HUDEP-2 (cell line): ENCODE measurements at regions not wholly inside any gene's neighbourhood (a gene's known extent, or its start where the extent isn't known, plus 50 kb on each side); places are given as distances from the start of the nearest gene placed in this dataset.

Source experiments
- DNase-seq, 76 experiments: peaks; one replicate each; lab custom pipeline; 2025; ENCODE audit not compliant: unreplicated experiment in 76 of 76; lab: John Stamatoyannopoulos, UW

DNA sequence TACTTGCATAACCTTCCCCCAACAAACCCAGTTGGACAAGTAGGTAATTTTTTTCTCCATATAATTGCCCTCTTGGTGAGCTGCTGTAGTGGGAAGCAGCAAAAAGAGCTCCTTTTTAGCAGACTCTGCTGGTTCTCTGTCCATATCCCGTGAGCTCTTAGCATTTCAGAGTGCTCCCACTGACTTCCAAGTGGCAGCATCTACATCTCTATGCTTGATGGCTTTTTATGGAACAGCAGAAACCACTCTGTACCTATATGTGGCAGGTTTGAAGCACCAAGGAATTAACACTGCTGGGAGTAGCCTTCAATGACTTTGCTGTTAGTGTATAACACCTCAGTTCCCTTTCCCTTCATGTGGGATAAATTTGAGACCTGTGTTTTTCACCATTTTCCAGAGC is 168.4 kb upstream of the NHS start:
- DNase-seq, result no peak

DNA sequence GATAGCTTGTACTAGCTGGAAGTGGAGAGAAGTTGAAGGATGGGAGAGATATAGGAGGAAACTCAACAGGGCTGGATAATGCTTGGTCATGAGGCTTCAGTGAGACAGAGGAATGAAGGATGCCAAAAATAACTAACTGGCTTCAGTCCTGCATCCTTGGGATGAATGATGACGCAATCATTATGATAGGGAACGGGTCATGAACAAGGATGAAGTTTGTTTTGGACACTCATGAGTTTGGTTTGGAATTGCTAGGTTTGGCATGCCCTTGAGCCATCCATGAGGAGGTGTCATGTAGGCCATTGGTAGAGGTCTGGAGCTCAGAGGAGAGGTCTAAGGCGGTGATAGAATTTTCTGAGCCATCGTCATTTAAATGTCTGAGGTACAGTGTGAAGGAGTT is 160.0 kb upstream of the NHS start:
- DNase-seq, result no peak

DNA sequence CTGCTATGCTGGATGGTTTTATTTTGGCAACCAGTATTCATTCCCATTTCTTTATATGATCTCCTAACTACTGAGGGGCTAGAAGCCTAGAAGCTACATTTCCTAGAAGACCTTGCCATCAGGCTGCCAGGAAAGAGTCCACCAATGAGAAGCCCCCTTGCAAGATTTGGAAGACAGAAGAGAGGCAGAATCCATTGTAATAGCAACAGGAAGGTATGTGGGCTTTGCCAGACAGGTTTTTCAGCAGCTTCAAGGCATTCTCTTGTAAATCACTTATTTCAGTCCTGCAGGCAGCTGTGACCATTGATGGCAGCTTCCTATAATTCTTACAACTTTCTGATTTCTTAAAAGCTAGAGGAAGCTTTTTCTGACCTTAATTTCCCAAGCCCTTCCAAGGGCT is 148.3 kb upstream of the NHS start:
- DNase-seq, result no peak

DNA sequence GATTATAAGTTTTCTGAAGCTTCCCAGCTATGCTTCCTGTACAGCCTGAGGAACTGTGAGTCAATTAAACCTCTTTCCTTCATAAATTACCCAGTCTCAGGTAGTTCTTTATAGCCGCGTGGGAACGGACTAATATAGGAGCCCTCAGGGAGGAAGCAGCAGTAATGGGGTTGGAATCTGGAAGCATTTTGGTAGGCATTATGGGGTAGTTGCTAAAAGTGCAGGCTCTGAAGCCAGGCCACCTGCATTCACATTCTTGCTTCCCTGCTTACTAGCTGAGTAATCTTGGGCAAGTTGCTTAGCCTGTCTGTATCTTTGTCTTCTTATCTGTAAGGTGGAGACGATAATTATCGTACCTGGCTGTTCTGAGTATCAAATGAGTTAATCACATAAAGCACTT is 137.9 kb upstream of the NHS start:
- DNase-seq, result no peak

DNA sequence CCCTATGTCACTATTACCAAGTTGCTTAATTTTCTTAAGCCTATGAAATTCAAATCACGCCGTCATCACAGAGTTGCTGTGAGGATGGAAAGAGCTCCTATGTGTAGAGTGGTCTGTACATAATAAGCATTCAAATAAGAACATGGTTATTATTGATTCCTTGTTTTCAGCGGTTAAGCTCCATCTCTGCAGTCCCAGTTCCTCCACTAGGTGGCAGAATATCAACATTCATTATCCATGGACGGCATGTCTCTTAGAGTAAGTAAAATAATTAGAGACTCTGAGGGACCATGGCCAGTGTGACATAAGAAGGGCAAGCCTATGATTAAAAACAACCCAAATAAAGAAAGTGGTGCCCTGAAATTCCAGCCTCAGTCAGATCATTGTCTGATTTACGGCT is 132.5 kb upstream of the NHS start:
- DNase-seq, result peak in 25 of 76 experiments; percentile 0 to 30 (median 3)

DNA sequence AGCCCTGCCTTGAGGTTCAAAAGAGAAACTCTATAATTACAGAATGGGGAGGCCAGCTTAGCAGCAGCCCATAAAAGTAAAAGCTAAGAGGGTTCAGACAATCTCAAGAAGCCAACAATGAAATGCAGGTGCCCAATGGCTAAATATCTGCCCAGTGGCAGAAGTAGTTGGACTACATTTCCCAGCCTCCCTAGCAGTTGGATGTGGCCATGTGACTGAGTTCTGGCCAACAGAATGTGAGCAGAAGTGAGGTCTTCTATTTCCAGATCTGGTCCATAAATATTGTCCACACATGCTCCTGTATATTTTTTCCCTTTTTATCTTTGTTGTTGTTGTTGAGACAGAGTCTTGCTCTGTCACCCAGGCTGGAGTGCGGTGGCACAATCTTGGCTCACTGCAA is 127.9 kb upstream of the NHS start:
- no peak for DNase-seq

DNA sequence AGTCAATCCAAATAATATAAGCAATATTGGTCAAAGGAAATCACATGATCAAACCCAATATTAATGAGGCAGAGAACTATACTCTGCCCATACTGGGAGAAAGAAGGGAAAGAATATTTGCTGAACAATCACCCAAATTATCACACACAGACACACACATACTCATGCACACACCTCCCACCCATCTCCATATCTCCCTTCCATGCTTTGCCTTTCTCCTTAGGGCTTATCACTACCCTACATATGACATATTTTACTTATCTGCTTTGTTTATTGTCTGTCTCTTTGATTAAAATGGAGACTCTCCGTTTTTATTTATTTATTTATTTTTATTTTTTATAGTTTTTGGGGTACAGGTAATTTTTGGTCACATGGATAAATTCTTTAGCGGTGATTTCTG is 112.9 kb upstream of the NHS start:
- peak in 9 of 76 experiments; percentile 0 to 47 (median 6) for DNase-seq

DNA sequence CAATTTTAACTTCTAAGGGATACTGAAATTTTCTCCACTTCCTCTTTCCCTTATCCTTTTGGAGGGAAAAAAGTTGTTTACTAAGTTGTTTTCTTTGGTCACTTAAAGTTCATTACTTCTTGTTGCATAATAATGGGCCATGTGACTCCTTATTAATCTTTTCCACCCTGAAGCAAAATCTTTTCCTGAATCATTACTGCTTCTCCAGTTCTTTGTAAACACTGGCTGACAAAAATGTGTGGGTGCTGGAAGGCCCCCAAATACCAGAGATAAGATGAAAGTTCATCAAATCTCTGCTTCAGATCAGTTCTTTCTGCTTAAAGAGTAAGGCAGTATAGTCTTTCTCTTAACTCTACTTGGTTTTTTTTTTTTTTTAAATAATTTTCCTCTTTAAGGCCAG is 108.9 kb upstream of the NHS start:
- DNase-seq, result no peak

DNA sequence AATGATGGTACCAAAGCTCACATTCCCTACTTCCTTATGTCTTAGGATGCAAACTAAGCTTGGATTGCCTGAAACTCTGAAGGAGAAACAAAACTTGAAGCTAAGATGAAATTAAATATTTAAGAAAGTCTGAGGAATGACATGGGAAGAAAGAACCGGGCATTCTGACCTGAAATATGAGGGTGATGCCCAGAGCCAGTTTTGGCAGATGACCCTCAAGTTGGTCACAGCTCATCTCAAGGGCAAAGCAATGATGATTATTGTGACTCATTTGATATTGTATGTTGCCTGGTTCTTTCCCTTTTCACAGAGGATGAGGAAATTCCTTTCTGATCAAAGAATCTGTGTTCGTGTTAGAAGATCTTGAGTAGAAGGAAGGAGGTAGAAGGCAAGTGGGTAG is 96.0 kb upstream of the NHS start:
- DNase-seq, result no peak

DNA sequence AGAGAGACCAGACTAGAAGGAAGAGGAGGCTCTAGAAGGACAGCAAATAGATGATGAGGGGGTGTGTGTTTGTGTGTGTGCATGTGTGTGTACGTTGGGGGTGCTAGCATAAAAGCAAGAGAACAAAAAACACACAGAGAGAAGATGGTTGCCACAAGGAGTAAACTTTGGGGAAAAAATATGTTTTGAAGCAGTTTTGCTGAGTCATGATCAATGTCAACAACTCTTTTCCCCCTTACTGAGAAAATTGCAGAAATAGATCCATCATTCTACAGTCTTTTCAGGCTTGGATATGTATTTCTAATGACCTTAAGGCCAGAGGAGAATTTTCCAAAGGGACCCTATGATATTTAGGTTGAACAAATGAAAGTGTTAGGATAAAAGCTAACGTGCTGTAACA is 89.0 kb upstream of the NHS start:
- no peak for DNase-seq

DNA sequence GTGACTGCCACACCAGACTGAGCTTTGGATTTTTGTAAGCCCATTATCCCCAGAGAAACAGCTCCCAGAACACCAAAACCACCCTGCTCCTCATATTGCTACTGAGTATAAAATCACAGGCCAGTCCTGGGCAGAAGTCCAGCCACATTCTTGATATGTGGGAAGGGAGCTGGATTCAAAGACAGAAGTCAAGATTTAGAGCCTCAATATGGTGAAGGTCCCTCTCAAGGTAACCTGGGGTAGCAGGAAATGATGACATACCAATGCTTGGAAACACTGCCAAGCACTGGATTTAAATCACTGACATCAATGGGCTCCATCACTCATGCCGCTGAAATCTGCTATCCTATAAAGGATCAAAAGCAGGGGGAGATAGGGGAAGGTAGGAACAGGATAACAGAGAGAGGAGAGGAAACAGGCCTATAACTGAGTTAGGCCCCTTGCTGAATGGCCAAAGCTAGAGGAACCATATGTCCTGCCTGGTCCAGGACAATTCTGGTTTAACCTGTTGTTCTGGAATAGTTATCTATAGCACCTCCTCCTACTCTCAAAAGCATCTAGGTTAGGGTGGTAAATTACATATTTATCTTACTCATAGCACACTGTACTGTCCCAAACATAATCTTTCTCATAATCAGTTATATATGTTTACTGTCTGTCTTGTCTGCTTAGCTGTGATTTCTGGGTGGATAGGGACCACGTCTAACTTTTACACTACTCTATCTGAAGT is 83.7 kb upstream of the NHS start:
- no peak for DNase-seq

DNA sequence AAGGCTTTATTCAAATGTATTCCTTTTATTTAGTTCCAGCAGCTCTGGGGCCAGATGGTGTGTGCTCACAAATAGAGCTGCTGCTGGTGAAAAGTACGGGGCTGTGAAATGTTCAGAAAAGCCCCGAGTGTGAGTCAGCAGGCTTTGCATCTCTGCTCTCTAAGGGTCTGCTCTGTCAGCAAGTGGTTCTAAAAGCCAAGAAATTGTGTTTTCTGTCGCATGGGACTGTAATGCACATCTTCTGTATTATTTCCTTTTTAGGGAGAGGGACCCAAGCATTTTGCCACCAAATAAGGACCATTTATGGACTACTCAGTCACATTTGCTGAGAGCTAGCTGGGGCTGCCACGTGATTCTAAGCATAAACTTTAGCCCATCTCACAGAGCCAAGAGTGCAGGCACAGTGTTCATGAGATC is 82.9 kb upstream of the NHS start:
- DNase-seq, result no peak

DNA sequence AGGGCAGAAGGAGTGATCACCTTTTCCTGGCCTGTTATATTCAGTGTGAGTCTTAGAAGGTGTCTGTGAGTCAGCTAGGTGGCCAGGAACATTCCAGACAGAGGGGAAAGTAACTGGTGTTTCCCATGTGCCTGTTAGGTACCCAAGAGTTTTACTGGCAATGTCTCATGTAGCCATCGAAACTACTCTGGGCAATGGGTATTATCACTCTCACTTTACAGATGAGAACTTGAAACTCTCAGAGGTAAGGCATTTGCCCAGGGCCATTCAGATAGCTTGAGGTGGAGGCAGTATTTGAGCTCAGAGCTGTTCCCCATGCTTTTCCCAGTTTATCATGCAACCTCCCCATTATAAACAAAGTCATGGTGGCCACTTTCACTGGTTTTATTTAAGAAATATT is 80.4 kb upstream of the NHS start:
- DNase-seq, result no peak

DNA sequence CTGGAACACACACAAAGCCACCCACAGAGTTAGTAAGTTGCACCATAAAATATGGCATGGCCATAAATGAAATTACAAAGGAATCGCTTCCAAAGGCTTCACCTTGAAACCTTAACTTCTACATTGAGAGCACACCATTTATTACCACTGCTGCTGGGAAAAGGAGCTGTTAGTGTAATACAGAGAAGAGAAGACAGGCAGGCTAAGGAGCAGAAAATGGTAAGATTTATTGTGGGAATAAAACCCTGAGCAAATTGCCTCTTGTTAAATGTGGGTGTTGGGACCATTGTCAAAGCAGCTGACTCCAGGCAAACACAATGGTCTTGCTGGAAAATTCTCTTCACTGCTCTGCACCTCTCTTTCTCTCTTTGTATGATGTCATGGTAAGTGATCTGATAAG is 79.2 kb upstream of the NHS start:
- no peak for DNase-seq

DNA sequence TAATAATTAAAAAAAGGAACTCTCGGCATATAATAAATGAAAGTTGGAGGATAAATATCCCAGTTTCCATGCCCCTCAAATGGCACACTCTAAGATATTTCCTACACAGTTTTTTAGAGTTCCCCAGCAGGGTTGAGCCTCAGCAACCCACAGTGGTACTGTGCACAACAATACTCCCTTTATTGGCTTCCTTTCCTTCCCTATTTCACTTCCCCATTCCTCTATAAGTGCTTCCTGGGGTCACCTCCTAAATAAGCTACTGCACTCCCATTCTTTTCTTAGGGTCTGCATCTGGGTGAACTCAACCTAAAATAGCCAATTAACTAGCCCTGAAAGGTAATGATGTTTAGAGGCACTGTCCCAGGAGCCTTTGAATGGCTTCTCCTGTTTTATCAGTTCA is 76.4 kb upstream of the NHS start:
- DNase-seq, result no peak

DNA sequence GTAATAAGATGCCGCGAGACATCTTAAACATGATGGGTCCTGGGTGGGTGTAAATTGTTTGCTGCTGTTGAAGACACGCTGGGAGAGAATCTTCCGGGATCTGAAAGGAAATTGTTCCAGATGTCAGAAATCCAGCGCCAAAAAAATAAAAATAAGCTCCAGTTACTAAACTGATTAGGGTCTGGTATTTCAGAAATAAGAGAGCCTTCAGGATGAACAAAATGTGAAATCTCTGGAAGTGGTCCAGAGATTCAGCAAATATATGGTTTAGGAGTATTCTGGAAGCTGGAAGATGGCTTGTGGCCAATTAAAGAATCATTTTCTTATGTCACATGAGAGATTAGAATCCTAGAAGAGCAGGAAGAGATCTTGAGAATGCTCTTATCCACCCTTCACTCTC is 75.8 kb upstream of the NHS start:
- no peak for DNase-seq

DNA sequence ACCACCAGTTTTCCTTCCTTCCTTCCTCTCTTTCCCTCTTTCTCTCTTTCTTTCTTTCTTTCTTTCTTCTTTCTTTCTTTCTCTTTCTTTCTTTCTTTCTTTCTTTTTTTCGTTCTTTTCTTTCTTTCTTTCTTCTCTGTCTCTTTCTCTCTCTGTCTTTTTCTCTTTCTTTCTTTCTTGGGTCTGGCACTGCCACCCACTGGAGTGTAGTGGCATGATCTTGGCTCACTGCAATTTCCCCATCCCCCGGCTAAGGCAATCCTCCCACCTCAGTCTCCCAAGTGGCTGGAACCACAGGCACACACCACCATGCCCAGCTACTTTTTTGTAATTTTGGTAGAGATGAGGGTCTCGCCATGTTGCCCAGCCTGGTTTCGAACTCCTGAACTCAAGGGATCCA is 51.6 kb upstream of the NHS start:
- no peak for DNase-seq
